GM12891 (cell line): ENCODE measurements at regions not wholly inside any gene's neighbourhood (a gene's known extent, or its start where the extent isn't known, plus 50 kb on each side); places are given as distances from the start of the nearest gene placed in this dataset.

Source experiments
- POLR2A ChIP-seq: IDR thresholded peaks from 2 replicates; pipeline ENCODE4 v1.6.1; 2011; ENCODE audit warnings: low read depth, low read length, control low read depth
- POLR2AphosphoS5 ChIP-seq: IDR thresholded peaks from 2 replicates; pipeline ENCODE4 v1.6.1; 2011; ENCODE audit warnings: low read depth, low read length, control low read depth
- POU2F2 ChIP-seq: IDR thresholded peaks from 2 replicates; pipeline ENCODE4 v1.6.1; 2011; ENCODE audit warnings: low read depth, mild to moderate bottlenecking, control low read depth, low read length, moderate library complexity
- SPI1 ChIP-seq: IDR thresholded peaks from 2 replicates; pipeline ENCODE4 v1.6.1; 2011; ENCODE audit warnings: low read depth, low read length, control low read depth
- TAF1 ChIP-seq: IDR thresholded peaks from 2 replicates; pipeline ENCODE4 v1.6.1; 2011; ENCODE audit warnings: low read depth, low read length, control low read depth

DNA sequence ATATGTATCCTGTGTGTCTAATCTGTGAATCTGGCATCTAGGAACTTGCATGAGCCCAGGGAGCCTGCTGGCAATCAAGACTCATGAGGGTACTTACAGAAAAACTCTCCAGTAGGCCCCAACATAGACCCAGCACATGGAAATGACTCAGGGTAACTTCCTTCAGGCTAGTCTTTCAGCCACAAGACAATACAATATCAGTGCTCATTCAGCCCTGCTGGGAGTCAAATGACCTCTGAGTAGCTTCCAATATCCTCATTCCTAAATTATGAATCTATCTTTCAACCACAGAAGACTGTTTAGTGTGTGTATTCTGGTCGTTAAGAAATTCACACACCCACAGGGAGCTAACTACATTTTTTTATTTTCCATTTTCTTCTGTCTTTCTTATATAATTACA lies 1273.0 kb downstream of the EFNA5 start:
- TF ChIP-seq POLR2A, result no peak
- TF ChIP-seq TAF1, result no peak
- no peak for TF ChIP-seq POLR2AphosphoS5
- no peak for TF ChIP-seq SPI1
- TF ChIP-seq POU2F2, result no peak
